ENCODE measurements at regions not wholly inside any gene's neighbourhood (a gene's known extent, or its start where the extent isn't known, plus 50 kb on each side); places are given as distances from the start of the nearest gene placed in this dataset.

GRCh38 chr9:99464568-99464967 is 242.5 kb downstream of the SEC61B start:
- no peak for TF ChIP-seq POLR2A (IDR thresholded peaks at IDR 0.05)
- no peak for TF ChIP-seq CTCF (IDR thresholded peaks at IDR 0.05)
- TF ChIP-seq POLR2AphosphoS5 (IDR thresholded peaks at IDR 0.05; ENCODE audit: insufficient read depth in 1 of 2, low read depth in 1 of 2): no peak

Data from vagina (tissue), 2 donors.